ENCODE measurements at regions not wholly inside any gene's neighbourhood (a gene's known extent, or its start where the extent isn't known, plus 50 kb on each side); places are given as distances from the start of the nearest gene placed in this dataset.

DNA sequence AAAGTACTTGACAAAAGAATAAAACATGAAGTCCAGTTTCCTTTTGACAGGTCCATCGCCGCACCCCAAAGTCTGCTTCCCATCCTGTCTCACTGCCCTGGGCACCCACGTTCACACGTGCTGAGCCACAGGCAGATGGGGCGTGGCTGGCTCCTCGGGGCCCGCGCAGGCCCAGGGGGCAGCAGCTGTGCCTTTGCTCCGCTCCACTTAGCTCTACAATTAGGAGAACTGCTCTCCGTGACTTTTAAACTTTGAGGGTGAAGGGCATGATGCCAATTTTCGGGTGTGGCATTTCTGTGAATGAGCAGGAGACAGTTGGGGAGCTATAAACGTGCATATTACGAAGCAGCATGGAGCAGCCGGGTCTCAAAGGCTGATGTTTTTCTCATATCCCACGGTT, 152.4 kb downstream of the TDRD15 start:
- intact Hi-C loops (cut with DNase I), result no loop called here
- Histone ChIP-seq H3K4me3 (no peak overlapping the region), H3K36me3 (no peaks in the 10 kb centered on the region), H3K27ac (no peak overlapping the region), H3K27me3 (no peaks in the 10 kb centered on the region), H3K9me3 (no peaks in the 10 kb centered on the region), H3K4me1 (ENCODE audit: insufficient read depth) (peaks cover 2% of the 10 kb centered on the region)
- WGBS, 3 donors, result 90 to 95% (median 92%) methylated on average over 15 of the region's 15 CpGs
- TF ChIP-seq EP300 (IDR thresholded peaks at IDR 0.05) (no peak), POLR2A (IDR thresholded peaks at IDR 0.05) (no peak)
- TF ChIP-seq, protein P1, sequence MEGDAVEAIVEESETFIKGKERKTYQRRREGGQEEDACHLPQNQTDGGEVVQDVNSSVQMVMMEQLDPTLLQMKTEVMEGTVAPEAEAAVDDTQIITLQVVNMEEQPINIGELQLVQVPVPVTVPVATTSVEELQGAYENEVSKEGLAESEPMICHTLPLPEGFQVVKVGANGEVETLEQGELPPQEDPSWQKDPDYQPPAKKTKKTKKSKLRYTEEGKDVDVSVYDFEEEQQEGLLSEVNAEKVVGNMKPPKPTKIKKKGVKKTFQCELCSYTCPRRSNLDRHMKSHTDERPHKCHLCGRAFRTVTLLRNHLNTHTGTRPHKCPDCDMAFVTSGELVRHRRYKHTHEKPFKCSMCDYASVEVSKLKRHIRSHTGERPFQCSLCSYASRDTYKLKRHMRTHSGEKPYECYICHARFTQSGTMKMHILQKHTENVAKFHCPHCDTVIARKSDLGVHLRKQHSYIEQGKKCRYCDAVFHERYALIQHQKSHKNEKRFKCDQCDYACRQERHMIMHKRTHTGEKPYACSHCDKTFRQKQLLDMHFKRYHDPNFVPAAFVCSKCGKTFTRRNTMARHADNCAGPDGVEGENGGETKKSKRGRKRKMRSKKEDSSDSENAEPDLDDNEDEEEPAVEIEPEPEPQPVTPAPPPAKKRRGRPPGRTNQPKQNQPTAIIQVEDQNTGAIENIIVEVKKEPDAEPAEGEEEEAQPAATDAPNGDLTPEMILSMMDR (IDR thresholded peaks at IDR 0.05), result no peak
- no peak for DNase-seq

GRCh38 chr2:21277068-21278056, 153.6 kb downstream of the TDRD15 start:
- H3K36me3 ChIP-seq, result no peaks in the 10 kb centered on the region
- no peak overlapping the region for H3K27ac ChIP-seq
- 84 to 90% (median 87%) methylated on average over 9 of the region's 9 CpGs for WGBS, 3 donors
- DNase-seq, result no peak
- no peak for TF ChIP-seq POLR2A (IDR thresholded peaks at IDR 0.05)
- no peak for TF ChIP-seq EP300 (IDR thresholded peaks at IDR 0.05)
- TF ChIP-seq, protein P1 (IDR thresholded peaks at IDR 0.05), result no peak
- H3K4me3 ChIP-seq, result no peak overlapping the region
- no peaks in the 10 kb centered on the region for H3K4me1 ChIP-seq (ENCODE audit: insufficient read depth)
- intact Hi-C loops (cut with DNase I), result no loop called here
- no peaks in the 10 kb centered on the region for H3K9me3 ChIP-seq
- H3K27me3 ChIP-seq, result no peaks in the 10 kb centered on the region

DNA sequence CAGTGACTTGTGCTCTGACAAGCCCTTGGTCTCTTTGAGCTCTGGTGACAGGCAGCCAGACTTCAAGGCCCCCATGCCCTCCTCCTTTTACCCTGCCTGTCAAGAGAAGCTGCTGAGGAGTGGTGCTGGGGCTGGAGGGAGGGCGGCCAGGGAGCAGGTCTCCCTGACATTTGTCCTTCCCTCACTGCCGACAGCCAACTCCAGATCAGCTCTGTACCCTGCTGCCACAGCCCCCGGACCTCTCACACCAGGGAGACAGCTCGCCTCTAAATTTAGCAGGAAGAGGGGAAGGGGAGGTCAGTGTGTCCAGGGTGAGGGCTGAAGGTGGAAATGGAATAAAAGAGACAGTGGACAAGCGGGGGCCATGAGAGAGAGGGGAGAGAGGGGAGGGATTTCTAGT, 155.8 kb downstream of the TDRD15 start:
- H3K27me3 ChIP-seq, result no peaks in the 10 kb centered on the region
- H3K4me1 ChIP-seq (ENCODE audit: insufficient read depth), result no peaks in the 10 kb centered on the region
- H3K27ac ChIP-seq, result no peak overlapping the region
- intact Hi-C loops (cut with DNase I), result no loop called here
- no peaks in the 10 kb centered on the region for H3K9me3 ChIP-seq
- DNase-seq, result no peak
- no peak for TF ChIP-seq POLR2A (IDR thresholded peaks at IDR 0.05)
- no peak for TF ChIP-seq EP300 (IDR thresholded peaks at IDR 0.05)
- TF ChIP-seq, protein P1 (IDR thresholded peaks at IDR 0.05), result no peak
- 65 to 69% (median 69%) methylated on average over 5 of the region's 5 CpGs for WGBS, 3 donors
- H3K4me3 ChIP-seq, result no peak overlapping the region
- no peaks in the 10 kb centered on the region for H3K36me3 ChIP-seq

DNA sequence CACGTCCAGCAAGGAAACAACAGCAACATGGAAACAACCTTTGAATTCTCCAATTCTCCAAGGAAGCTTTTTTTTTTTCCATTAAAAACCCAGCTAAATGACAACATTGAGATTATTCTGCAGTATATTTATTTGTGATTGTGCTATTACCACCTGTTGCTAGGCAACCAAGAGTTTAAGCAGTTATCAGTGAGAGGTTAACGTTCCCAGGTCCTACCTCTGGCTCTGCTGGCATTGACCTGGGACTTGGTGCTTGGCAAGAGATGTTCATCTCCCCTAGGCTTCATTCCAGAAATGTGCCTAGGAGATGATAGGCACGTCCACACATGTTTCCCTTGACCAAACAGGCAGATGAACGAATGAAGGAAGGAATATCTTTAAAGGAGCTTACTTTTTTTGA, 157.0 kb downstream of the TDRD15 start:
- Histone ChIP-seq H3K4me1 (ENCODE audit: insufficient read depth) (no peaks in the 10 kb centered on the region), H3K27ac (no peak overlapping the region), H3K36me3 (no peaks in the 10 kb centered on the region), H3K27me3 (no peaks in the 10 kb centered on the region), H3K9me3 (no peaks in the 10 kb centered on the region), H3K4me3 (no peak overlapping the region)
- 68 to 71% (median 70%) methylated on average over 4 of the region's 4 CpGs for WGBS, 3 donors
- intact Hi-C loops (cut with DNase I), result no loop called here
- TF ChIP-seq, protein P1 (IDR thresholded peaks at IDR 0.05), result no peak
- no peak for TF ChIP-seq EP300 (IDR thresholded peaks at IDR 0.05)
- TF ChIP-seq POLR2A (IDR thresholded peaks at IDR 0.05), result no peak
- no peak for DNase-seq

All from ovary (tissue), 7 donors.